HG03575 (cell line): ENCODE measurements at regions not wholly inside any gene's neighbourhood (a gene's known extent, or its start where the extent isn't known, plus 50 kb on each side); places are given as distances from the start of the nearest gene placed in this dataset.
A peak's percentile ranks its signal among the peaks of the same experiment; 100 is the strongest.

Source experiments
- ATAC-seq: cut with Tn5 transposase; IDR thresholded peaks from one replicate; pipeline ENCODE4 v1.9.1; 2021; ENCODE audit not compliant: unreplicated experiment, insufficient number of reproducible peaks, low FRiP score; ENCODE audit errors: extremely low read depth

DNA sequence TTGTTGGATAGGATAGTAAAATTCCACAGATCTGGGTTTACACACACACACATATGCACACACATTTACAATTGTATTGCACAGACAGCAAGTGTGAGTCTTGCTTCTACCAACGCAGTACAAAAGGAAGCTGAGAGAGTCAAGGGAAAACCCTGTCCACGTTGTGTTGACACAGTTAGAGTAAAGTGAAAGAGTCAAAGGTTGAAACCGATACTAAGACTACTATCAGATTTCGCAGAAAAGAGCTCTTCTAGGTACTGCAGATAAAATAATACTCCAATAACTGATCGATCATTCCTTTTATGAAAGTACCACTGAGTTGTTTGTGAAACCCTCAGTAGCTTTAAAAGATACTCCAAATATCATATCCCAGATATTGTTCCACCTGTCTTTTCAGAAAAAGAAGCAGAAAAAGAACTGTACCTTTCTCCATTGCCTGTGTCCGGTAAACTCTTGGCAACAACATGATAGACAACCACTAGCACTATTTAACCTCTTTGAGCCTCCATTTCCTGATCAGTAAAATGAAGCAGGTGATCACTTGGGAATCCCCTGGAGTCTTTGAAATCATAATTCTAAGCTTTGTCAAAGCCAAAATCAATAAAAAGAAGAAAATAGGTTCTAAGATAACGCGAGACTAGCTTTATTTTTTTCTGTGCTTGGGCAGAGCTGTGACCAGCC lies 224.6 kb upstream of the FOXN3 start:
- ATAC-seq, result peak; percentile 95

DNA sequence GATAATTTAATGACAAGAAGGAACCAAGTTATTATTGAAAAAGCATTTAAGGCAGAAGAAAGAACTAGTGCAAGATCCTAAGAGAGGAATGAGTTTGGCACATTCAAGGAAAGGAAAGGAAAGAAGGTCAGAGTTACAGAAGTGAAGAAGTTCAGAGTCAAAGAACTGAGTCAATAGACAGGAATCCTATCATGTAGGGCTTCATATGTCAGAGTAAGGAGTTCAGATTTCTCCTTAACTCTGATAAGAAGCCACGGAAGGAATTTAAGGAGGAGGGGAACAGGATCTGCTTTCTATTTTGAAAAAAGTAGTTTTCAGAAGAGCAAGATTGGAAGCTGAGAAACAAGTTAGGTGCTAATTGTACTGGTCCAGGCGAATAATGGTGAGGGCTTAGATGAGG lies 223.1 kb upstream of the FOXN3 start:
- no peak for ATAC-seq

DNA sequence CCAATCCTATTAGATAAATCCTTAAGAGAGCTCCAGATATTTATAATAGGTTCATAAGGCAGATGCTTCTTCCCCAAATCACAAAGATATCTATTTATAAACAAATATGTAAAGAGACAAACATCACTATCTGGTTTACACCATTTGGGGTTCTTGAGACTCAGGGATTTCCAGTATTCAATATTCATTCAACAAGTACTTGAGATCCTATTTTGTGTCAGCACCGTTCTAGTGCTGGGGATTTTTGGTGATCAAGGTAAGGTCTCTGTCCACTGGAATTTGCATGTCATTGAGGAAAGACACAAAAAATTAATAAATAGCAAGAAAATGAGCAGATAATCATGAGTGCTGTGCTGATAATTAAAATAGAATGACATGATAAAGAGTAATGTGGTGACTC lies 222.7 kb upstream of the FOXN3 start:
- no peak for ATAC-seq

DNA sequence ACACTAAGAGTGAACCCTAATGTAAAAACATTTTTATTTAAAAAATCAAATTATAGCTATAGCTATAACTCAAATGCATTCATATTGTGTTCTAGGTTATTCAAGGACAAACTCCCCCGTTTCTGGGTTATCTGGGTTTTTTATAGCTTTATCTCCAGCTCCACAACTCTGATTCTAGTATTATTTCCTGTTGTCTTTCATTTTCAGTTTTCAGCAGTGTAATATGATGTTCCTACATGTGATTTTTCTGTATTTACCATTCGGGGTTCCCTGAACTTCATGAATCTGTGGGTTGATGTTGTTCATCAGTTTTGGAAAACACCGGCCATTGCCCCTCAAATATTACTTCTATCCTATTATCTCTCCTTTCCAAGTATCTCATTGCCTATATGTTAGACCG lies 221.9 kb upstream of the FOXN3 start:
- no peak for ATAC-seq

DNA sequence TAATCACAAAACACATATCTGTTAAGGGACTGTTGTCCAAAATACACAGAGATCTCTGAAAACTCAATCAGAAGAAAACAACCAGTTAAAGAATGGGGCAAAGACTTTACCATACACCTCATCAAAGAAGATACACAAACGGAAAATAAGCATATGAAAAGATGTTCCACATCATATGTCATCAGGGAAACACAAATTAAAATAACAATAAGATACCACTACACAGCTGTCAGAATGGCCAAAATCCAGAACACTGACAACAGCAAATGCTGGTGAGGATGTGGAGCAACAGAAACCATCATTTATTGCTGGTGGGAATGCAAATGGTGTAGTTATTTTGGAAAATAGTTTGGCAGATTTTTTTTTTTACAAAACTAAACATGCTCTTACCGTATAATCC lies 220.5 kb upstream of the FOXN3 start:
- no peak for ATAC-seq

DNA sequence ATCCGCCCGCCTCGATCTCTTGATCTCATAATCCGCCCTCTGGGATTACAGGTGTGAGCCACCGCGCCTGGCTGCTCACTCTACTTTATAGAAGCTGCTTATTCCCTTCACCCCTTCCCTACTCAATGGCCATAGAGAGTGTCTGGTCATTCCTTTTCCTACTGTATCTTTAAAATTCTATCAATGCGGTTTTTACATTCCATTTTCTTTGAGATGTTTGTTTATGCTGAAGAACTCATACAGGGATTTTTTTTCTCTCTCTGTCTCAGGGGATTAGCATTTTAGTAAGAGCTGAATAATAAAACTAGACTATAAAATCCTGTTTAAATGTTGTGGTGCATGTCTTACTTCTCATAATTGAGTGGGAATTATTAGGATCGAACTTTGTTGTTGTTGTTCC lies 218.6 kb upstream of the FOXN3 start:
- no peak for ATAC-seq

DNA sequence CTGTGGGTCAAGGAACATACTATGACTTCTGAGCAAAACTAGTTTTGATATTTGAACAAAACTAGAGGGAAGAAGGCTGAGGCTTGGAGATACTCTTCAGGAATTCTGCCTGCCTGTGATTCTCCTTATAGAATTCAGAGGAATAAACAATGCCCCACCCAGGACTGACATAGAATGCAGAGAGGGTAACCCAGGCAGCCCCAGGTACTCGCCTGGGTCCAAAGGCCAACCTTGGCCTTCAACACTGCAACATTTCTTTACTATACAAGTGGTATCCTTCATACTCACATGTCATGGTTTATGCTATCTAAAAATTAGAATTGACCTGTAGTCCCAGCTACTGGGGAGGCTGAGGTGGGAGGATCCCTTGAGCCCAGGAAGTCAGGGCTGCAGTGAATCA lies 217.0 kb upstream of the FOXN3 start:
- ATAC-seq, result no peak

DNA sequence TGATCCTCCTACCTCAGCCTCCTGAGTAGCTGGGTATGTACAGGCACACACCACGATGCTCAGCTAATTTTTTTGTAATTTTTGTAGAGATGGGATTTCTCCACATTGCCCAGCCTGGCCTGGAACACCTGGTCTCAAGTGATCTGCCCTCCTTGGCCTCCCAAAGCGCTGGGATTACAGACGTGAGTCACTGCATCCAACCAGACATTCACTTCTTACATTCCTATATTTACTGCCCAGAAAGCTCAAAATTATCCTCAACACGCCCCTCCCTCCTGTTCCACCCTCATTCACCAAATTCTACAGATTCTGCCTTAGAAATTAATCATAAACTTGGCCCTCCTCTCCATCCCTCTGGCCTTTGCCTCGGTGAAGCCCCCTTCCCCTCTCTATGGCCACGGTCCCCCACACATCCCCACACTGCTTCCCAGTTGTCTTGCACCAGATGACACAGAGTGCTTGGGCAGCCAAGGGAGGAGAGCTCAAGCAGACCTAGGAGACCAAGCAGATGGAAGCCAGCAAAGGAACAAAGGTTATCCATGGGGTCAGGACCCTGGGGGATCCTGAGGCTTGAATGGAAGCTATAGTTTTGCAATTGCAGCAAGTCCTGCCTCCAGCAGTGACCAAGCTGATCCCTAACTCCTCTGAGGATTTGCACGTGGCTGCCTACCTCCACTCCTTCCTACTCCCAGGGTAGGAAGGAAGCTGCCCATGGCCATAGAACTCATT lies 213.2 kb upstream of the FOXN3 start:
- no peak for ATAC-seq

DNA sequence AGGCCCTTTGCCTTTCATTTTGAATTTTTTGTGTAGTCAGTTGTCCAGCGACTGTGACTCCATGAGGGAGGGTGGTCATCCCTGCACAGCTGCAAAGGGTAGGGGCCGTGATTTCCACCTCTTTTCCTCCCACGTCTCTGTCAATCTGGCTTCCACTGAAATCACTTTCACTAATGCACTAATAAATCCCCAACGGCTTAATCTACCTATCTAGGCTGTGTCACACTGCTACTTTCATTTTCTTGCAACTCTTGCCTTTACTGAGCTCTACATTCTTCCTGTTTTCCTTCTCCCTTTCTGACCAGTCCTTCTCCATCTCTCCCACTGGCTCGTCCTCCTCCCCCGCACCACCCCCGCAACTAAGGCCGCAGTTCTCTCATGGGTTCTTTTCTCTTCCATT lies 212.3 kb upstream of the FOXN3 start:
- ATAC-seq, result no peak

DNA sequence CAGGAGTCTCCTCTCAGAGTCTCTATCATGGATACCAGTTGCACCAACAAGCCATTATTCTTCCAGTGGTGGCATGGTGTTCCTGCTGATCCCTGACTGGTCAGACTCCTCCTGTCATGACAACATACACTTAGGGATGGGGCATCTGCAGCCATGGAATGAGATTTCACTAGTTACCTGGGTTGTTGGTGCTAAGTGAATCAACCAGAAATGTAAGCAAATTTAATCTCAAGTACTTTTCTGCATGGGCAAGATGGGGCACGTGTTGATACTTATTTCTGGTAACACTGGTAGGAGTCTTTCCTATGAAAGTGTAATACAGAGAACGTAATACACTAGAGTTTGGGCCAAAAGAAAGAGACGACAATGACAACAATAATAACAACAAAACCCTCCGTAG lies 211.5 kb upstream of the FOXN3 start:
- ATAC-seq, result no peak

DNA sequence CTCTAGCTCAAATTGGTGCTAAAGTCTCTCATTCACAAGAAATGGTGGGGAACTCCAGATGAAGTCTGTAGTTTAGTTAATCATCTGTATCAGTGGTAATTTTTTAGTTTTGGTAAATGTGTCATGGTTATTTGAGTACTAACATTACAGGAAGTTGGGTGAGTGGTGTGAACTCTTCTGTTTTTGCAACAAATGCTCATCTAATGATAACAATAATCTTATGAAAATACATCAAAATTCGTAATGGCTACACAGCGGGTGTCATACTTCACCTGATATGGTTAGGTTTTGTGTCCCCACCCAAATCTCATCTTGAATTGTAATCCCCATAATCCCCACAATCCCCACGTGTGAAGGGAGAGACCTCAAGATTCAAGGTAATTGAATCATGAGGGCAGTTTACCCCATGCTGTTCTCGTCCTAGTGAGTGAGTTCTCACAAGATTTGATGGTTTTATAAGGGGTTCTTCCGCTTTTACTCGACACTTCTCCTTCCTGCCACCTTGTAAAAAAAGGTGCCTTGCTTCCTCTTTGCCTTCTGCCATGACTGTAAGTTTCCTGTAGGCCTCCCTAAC lies 209.3 kb upstream of the FOXN3 start:
- ATAC-seq, result no peak

DNA sequence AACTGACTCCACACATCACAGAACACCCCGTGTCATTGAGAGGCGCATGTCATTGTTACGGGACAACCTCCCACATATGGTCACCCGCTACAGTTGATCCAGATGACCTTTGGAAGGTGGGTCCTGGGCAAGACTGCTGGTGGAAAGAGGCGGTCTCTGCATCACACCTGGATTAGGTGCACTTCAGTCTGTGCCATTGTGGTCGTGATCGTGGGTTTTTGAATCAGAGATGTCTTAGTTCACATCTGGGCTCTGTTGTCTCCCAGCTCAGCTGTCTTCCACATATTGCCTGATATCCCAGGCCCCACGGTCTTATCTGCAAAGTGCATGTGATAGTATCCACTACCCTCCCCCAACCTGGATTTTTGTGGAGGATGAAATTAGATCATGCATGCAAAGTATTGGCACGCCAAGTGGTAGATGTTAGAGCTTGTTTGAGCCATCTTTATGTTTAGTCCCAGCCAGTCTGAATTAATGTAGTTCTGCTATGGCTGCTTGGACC lies 208.7 kb upstream of the FOXN3 start:
- no peak for ATAC-seq

DNA sequence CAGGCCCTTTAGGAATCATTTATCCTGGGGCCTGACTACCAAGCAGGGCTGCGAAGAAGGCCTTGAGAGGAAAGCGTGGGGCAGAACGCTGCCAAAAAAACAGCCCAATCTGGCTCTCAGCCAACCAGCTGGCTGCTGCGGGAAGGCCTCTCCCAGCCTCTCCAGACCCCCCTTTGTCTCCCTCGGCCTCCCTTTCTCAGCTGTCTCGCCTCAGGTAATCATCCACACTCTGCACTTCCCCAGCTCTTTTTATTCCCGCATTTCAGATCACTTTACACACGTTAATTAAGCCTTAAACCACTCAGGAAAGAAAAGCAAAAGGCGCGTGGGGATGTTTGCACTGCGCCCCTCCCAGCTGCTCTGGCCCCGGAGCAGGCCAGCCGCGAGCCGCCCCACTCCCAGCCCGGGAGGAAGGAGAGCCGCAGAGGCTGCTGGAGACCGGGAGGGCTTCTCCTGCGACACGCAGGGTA lies 208.2 kb upstream of the FOXN3 start:
- no peak for ATAC-seq

DNA sequence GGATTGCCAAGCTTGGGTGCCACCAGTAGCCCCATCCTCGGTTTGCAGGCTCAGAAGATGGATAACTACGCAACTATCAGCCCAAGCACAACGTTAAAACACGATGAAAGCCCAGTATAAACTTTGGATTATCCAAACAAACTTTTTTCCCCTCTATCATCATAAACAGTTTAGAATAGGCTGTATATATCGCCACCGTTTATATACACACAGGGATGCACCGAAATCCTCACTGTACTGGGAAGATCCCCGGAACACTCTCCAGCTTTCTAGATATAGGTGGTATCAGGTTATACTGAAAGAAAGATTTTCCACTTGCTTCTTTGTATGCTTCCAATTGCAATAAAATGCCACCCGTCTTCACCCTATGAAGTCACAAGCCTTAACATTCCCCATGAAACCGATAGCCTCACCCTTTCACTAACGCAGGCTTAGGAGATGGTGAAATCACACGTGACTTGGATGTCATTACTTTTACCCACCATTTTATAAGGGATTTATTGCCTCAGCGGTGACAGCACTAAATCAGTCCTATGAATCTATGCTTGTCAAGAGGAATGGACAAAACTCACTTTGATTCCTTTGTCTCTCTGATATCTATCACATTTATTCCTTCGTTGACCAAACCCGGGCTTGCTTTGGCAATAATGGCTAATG lies 207.6 kb upstream of the FOXN3 start:
- no peak for ATAC-seq

DNA sequence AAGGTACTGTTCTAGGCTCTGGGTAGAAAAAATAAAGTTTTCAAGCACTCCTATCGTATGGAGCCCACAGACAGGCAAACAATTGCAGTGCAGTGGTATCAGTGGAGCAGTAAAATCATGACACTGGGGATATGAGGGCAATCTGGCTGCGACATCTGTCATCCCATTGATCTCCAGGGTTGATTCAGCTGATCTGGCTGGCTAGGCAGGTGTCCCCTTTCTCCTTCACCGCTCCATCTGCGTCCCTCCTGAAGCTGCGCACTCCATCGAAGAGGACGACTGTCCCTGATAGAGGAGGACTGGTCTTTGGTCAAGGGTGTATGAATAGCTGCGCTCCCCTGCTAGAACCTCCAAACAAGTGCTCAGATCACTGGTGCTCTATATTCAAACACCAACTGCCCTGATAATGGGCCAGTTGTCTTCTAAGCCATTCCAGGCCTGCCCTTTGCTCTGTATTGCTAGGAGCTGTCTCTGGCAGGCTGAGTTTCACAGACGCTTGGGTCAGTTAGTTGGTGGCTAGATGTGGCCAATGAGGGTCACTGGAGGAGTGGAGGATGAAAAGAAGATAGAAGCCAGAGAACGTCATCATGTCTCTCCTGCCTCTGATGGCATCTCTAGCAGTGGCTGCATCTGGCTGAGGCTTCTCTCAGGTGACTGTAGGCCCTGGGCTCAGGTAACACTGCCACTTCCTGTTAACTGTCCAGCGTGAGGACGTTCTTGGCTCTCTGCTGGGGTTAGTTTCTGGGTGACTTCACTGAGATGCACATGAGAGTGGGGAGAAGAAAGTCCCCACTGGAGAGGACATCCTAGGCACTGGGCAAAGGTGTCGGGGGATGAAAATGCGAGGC lies 205.0 kb upstream of the FOXN3 start:
- no peak for ATAC-seq

DNA sequence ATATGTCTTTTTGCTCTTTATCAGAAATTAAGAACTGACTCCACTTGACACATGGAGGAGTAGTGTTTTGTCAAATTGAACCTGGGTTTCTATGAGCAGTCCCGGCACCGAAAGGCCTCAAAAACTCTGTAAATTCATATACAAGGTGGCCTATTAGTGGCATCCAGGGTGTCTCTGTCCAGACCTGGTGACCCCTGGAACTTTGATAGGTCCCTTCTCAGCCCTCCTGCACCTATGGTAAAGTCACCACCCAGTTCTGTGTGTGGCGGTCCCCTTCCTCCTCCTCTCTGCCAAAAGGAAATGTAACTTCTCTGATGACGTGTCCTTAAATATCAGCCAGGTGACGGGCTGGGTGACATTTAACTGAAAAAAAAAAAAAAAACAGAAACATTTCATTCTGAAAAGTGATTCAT lies 204.0 kb upstream of the FOXN3 start:
- ATAC-seq, result no peak

DNA sequence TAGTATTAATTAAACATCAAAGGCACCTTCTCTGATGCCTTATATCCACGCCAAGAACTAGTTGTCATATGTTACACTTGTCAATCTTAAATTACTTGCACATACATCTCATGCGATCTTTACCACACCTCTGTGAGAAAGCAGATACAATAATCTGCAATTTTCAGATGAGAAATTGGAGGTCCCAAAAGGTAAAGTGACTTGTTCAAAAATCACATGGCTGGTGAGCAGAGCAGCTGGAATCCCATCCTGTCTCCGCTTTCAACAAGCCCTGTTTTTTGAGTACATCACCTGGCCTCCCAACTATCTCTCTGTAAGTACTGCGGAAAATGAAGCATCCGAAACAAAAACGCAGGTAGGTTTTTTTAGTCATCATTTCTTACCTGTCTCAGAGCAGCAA lies 203.4 kb upstream of the FOXN3 start:
- no peak for ATAC-seq

DNA sequence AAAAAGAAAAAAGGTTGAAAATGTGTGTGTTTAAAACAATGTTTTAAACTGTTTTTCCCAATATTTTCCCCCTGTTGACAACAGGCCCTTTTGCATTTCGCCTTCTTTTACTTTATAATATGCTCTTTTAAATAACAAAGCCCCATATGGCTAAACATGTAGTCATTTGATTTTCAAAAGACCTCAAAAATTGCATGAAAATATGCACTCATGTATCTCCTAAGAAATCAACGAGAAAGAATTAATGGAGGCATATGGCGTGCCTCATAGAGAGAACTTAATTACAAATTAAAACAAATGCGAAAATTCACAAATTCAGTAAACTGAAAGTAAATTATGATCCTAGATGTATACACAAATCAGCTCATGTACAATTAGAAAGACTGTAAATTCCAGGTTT lies 202.6 kb upstream of the FOXN3 start:
- no peak for ATAC-seq
